B cell (primary cell): ENCODE measurements at regions not wholly inside any gene's neighbourhood (a gene's known extent, or its start where the extent isn't known, plus 50 kb on each side); places are given as distances from the start of the nearest gene placed in this dataset. TPM values are rescaled to one million over a fixed set of nuclear protein-coding genes. Genes with fewer than 3 reads are reported as not detected.

Source experiments
- ATAC-seq: fragments of 200-7000 bp; cut with Tn5 transposase; one replicate; pipeline ENCODE4 v1.10.0; 2021; ENCODE audit warnings: low read depth, mild to moderate bottlenecking, moderate number of reproducible peaks, moderate library complexity
- CTCF ChIA-PET: fragments of 350-600 bp; sonication (Branson Sonifier 250); formaldehyde crosslinking; loops from one replicate; lab custom pipeline; 2021; ENCODE audit warnings: antibody characterized with exemption, inconsistent platforms; lab: Charles Lee
- POLR2A ChIA-PET: fragments of 350-600 bp; sonication (Branson Sonifier 250); formaldehyde crosslinking; loops from one replicate; lab custom pipeline; 2021; ENCODE audit warnings: antibody characterized with exemption; lab: Charles Lee
- DNase-seq: peaks from one replicate; pipeline ENCODE4 v3.0.0; 2013
- H2AFZ ChIP-seq: 2 replicates; pipeline ENCODE4 v1.6.1; 2012; ENCODE audit warnings: mild to moderate bottlenecking, low read depth, low read length; ENCODE audit not compliant: insufficient read depth, poor library complexity, severe bottlenecking
- H3K27ac ChIP-seq, 2 donors: 1 replicate in 1 of 2; 2 replicates in 1 of 2; pipeline ENCODE4 v1.5.1; 2012 to 2013; ENCODE audit warnings: low read length in 2 of 2, mild to moderate bottlenecking in 2 of 2, moderate library complexity in 1 of 2
- H3K27me3 ChIP-seq, 4 experiments: fragments of 200-600 bp in 1 of 4; sonication (generic) in 1 of 4; replicated peaks in 1 of 4; 1 replicate in 2 of 4; 2 replicates in 2 of 4; pipeline versions ENCODE4 v1.6.1 to v1.7.0; 2013 to 2016; ENCODE audit warnings: low read length in 3 of 4, mild to moderate bottlenecking in 2 of 4, mixed read lengths in 1 of 4, moderate library complexity in 1 of 4; ENCODE audit not compliant: insufficient read depth in 4 of 4, control insufficient read depth in 3 of 4; ENCODE audit errors: control extremely low read depth in 1 of 4
- H3K36me3 ChIP-seq, 2 experiments: replicated peaks in 1 of 2; 1 replicate in 1 of 2; 2 replicates in 1 of 2; pipeline versions ENCODE4 v1.6.1 to v1.7.1; 2013; ENCODE audit warnings: low read length in 1 of 2; ENCODE audit not compliant: insufficient read depth in 2 of 2, control insufficient read depth in 1 of 2; ENCODE audit errors: control extremely low read depth in 1 of 2, extremely low read depth in 1 of 2
- H3K4me1 ChIP-seq, 2 donors: fragments of 200-600 bp in 1 of 2; sonication (generic) in 1 of 2; 1 replicate in 1 of 2; 2 replicates in 1 of 2; pipeline versions ENCODE4 v1.5.1 to v1.6.1; 2013 to 2017; ENCODE audit warnings: low read length in 2 of 2; ENCODE audit not compliant: control insufficient read depth in 2 of 2, insufficient read depth in 2 of 2
- H3K4me2 ChIP-seq: replicated peaks from 2 replicates; pipeline ENCODE3; 2012; ENCODE audit warnings: mild to moderate bottlenecking, low read depth, low read length; ENCODE audit not compliant: poor library complexity, severe bottlenecking
- H3K4me3 ChIP-seq, 5 experiments: fragments of 200-600 bp in 1 of 5; sonication (generic) in 1 of 5; 1 replicate in 3 of 5; 2 replicates in 2 of 5; pipeline versions ENCODE4 v1.5.1 to v1.7.0; 2011 to 2016; ENCODE audit warnings: low read length in 4 of 5, mild to moderate bottlenecking in 4 of 5, low read depth in 2 of 5, control low read depth in 1 of 5, moderate library complexity in 1 of 5; ENCODE audit not compliant: insufficient read depth in 1 of 5; ENCODE audit errors: control extremely low read depth in 1 of 5, extremely low read depth in 1 of 5
- H3K79me2 ChIP-seq: fragments of 200-600 bp; sonication (generic); one replicate; pipeline ENCODE4 v1.6.0; 2016; ENCODE audit warnings: low read length; ENCODE audit not compliant: control insufficient read depth, insufficient read depth
- H3K9ac ChIP-seq: fragments of 200-600 bp; sonication (generic); 2 replicates; pipeline ENCODE4 v1.6.1; 2017; ENCODE audit warnings: mild to moderate bottlenecking, low read length, moderate library complexity
- H3K9me3 ChIP-seq, 3 donors: one replicate each; pipeline versions ENCODE4 v1.6.1 to v1.7.1; 2013; ENCODE audit warnings: low read length in 2 of 3; ENCODE audit not compliant: control insufficient read depth in 2 of 3, insufficient read depth in 1 of 3; ENCODE audit errors: control extremely low read depth in 1 of 3
- H4K20me1 ChIP-seq: 2 replicates; pipeline ENCODE4 v1.6.0; 2012; ENCODE audit warnings: mild to moderate bottlenecking, low read length; ENCODE audit not compliant: insufficient read depth, control insufficient read depth, poor library complexity, severe bottlenecking
- H3K27ac Mint-ChIP-seq: one replicate; pipeline ENCODE4 v1.8.0; 2021; ENCODE audit warnings: mixed read lengths
- H3K27me3 Mint-ChIP-seq: one replicate; pipeline ENCODE4 v1.8.0; 2021; ENCODE audit warnings: mixed read lengths
- H3K4me1 Mint-ChIP-seq: one replicate; pipeline ENCODE4 v1.8.0; 2021; ENCODE audit warnings: mixed read lengths
- H3K4me3 Mint-ChIP-seq: one replicate; pipeline ENCODE4 v1.8.0; 2021; ENCODE audit warnings: mixed read lengths
- H3K9me3 Mint-ChIP-seq: one replicate; pipeline ENCODE4 v1.8.0; 2022; ENCODE audit warnings: mixed read lengths; ENCODE audit not compliant: insufficient read depth
- CTCF ChIP-seq: fragments of 200-600 bp; IDR thresholded peaks from one replicate; pipeline ENCODE4 v1.8.0; 2022; ENCODE audit warnings: antibody characterized with exemption, mild to moderate bottlenecking
- EZH2 ChIP-seq: IDR thresholded peaks from 2 replicates; pipeline ENCODE4 v1.6.1; 2012; ENCODE audit warnings: borderline replicate concordance, low read depth, mild to moderate bottlenecking, moderate library complexity, low read length; ENCODE audit not compliant: insufficient read depth, poor library complexity, severe bottlenecking
- WGBS: methylation state at CpG from one replicate; pipeline ENCODE4 v1.1.5; 2013; ENCODE audit warnings: missing lambda C conversion rate; ENCODE audit not compliant: insufficient coverage; 5-methylcytosine and 5-hydroxymethylcytosine counted together
- intact Hi-C: fragments of 100-400 bp; cut with micrococcal nuclease; formaldehyde crosslinking; loops from one replicate; pipeline ENCODE4 v1.10.0; 2022
- small RNA-seq: library from RNA; depleted of rRNA; stranded (forward); fragments of <200 nt; gene quantifications from one replicate; pipeline ENCODE3, GENCODE V24; 2012; ENCODE audit warnings: low replicate concordance, low read depth; ENCODE audit not compliant: insufficient read length

DNA sequence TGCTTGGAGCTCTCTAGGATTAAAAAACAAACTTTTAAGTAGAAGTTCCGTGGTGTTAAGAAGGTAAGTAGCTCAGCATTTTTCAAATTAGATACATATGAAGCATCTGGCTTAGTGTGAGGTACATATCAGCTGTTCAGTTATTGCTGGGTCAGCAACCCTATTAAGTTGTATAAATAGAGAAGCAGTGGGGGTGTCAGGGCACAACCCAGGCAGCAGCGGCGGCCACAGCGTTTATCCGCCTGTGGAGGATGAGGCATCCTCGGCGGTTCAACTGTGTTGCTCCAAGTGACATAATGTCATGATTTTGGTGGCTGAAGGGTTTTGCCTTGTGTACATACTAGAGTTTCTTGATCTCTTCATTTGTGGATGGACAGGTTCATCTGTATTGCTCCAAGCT is 54.6 kb upstream of the KIF5B start:
- Mint-ChIP-seq H3K4me3 (no peak overlapping the region), H3K27ac (no peak overlapping the region), H3K27me3 (no peaks in the 10 kb centered on the region), H3K4me1 (no peaks in the 10 kb centered on the region), H3K9me3 (peaks cover 2% of the 10 kb centered on the region)
- CTCF ChIA-PET, result no interaction called here
- no peaks in the 10 kb centered on the region for H3K36me3 ChIP-seq
- no peak overlapping the region for H3K27ac ChIP-seq
- intact Hi-C loops, result no loop called here
- H4K20me1 ChIP-seq, result no peaks in the 10 kb centered on the region
- H3K9ac ChIP-seq, result no peak overlapping the region
- H3K4me1 ChIP-seq, result no peaks in the 10 kb centered on the region
- H3K4me2 ChIP-seq, result no peak overlapping the region
- peaks cover 0 to 6% (median 0%) of the 10 kb centered on the region in 4 experiments for H3K27me3 ChIP-seq
- H3K79me2 ChIP-seq, result no peaks in the 10 kb centered on the region
- ATAC-seq (no peak), DNase-seq (no peak)
- no peak overlapping the region for H3K4me3 ChIP-seq
- TF ChIP-seq CTCF (no peak), EZH2 (no peak)
- WGBS, result 95% methylated on average over 6 of the region's 7 CpGs
- H3K9me3 ChIP-seq, result peaks cover 0 to 7% (median 0%) of the 10 kb centered on the region in 3 donors
- no peak overlapping the region for H2AFZ ChIP-seq
- POLR2A ChIA-PET, result no interaction called here

DNA sequence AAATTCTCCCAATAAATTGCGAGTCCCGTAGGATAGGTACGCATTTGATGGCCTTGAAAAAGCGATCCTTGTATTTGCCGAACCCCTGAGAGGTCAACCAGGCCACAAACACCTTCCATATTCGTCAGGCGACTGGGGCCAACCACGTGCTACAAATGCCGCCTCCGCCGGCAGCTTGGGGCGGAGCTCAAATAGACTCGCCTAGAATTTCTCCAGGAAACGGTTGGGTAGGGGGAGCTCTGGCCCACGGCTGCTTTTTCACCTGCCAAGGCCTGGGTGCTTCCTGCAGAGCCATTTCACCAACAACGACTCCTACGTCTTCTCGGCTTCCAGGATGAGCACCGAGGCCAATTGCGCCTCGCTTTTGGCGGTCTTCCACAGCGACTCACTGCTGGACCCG is 53.4 kb upstream of the KIF5B start:
- Histone ChIP-seq H3K27me3 (peaks cover 0 to 4% (median 0%) of the 10 kb centered on the region in 4 experiments), H3K36me3 (no peaks in the 10 kb centered on the region), H3K4me2 (no peak overlapping the region), H2AFZ (no peak overlapping the region), H3K9me3 (peaks cover 0 to 7% (median 0%) of the 10 kb centered on the region in 3 donors), H3K79me2 (no peaks in the 10 kb centered on the region), H4K20me1 (no peaks in the 10 kb centered on the region), H3K4me1 (no peaks in the 10 kb centered on the region), H3K27ac (no peak overlapping the region), H3K4me3 (no peak overlapping the region), H3K9ac (no peak overlapping the region)
- ATAC-seq (no peak), DNase-seq (no peak)
- H3K4me3 Mint-ChIP-seq, result no peak overlapping the region
- intact Hi-C loops, result no loop called here
- peaks cover 4% of the 10 kb centered on the region for H3K27me3 Mint-ChIP-seq
- no peak overlapping the region for H3K27ac Mint-ChIP-seq
- TF ChIP-seq CTCF (no peak), EZH2 (no peak)
- H3K9me3 Mint-ChIP-seq, result no peaks in the 10 kb centered on the region
- no peaks in the 10 kb centered on the region for H3K4me1 Mint-ChIP-seq
- ChIA-PET CTCF (no interaction called here), POLR2A (no interaction called here)
- WGBS, result 93% methylated on average over 24 of the region's 24 CpGs

Small RNA genes in the stretch of these regions (small RNA-seq; reads per million reads assigned to genes)
- not detected for gene AL161932.1
- not detected for gene RNU7-22P
